ENCODE measurements at regions not wholly inside any gene's neighbourhood (a gene's known extent, or its start where the extent isn't known, plus 50 kb on each side); places are given as distances from the start of the nearest gene placed in this dataset.

DNA sequence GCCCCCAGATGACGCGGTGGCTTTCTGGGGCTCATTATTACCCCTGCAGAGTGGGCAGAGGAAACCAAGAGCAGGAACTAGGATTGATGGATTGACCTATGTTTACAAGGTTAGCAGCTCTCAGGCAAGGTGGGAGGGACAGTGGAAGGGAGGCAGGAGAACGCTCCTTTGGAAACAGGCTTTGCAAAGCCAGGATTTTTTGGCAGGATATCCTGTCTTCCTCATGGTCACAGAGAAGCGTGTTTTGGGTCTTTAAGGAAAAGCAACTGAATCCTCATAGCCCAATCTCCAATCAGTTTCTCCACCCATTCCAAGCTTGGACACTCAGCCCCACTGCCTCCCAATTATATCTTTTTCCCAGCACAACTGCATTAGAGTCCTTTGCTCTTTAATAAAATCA is 105.6 kb upstream of the SOD1 start:
- BruUV-seq (replicated peaks) = no TSS peak
- Histone ChIP-seq H4K20me1 (replicated peaks; ENCODE audit: control insufficient read depth, extremely low read depth, insufficient read depth, low read length) (no peaks in the 10 kb centered on the region), H3K4me2 (ENCODE audit: insufficient read depth, low read length) (no peak overlapping the region), H3K4me1 (ENCODE audit: control insufficient read depth, extremely low read depth, insufficient read depth, low read length) (peaks cover 7% of the 10 kb centered on the region), H2AFZ (ENCODE audit: low read depth, low read length) (no peak overlapping the region), H3K9ac (replicated peaks; ENCODE audit: extremely low read depth, insufficient read depth, low read length) (no peak overlapping the region), H3K36me3 (ENCODE audit: control insufficient read depth in 2 of 2, extremely low read depth in 1 of 2, insufficient read depth in 2 of 2, low read length in 2 of 2) (no peaks in the 10 kb centered on the region), H3K9me3 (replicated peaks; ENCODE audit: control insufficient read depth, insufficient read depth, low read length) (no peaks in the 10 kb centered on the region), H3K27me3 (ENCODE audit: control insufficient read depth in 2 of 2, insufficient read depth in 2 of 2, low read length in 2 of 2) (peaks cover 16 to 23% of the 10 kb centered on the region in 2 experiments), H3K9me1 (replicated peaks; ENCODE audit: control insufficient read depth, extremely low read depth, insufficient read depth, low read length) (no peaks in the 10 kb centered on the region), H3K4me3 (replicated peaks in 1 of 3; ENCODE audit: insufficient read depth in 1 of 3, low read depth in 1 of 3, low read length in 3 of 3) (no peak overlapping the region), H3K79me2 (ENCODE audit: control insufficient read depth, insufficient read depth, low read length) (no peaks in the 10 kb centered on the region), H3K27ac (ENCODE audit: insufficient read depth, low read depth, low read length) (no peak overlapping the region)
- no peak for TF ChIP-seq GATA2 (IDR thresholded peaks at IDR 0.05; ENCODE audit: insufficient read depth, insufficient read length, low read depth, low read length)
- FAIRE-seq (no peak), DNase-seq (ENCODE audit: low read depth, low spot score) (no peak)
- ChIA-PET POLR2A (no interaction called here), CTCF (interaction anchor here (1.4 kb wide), 1 partner anchor 27 kb away, joined by 4 read pairs; no protein-coding TSS in a partner anchor)
- intact Hi-C loops (cut with micrococcal nuclease) (no loop called here), dilution Hi-C loops (cut with MboI; ENCODE audit: extremely low pct_ligation_motif_present, low sequenced_read_pairs) (no loop called here)

DNA sequence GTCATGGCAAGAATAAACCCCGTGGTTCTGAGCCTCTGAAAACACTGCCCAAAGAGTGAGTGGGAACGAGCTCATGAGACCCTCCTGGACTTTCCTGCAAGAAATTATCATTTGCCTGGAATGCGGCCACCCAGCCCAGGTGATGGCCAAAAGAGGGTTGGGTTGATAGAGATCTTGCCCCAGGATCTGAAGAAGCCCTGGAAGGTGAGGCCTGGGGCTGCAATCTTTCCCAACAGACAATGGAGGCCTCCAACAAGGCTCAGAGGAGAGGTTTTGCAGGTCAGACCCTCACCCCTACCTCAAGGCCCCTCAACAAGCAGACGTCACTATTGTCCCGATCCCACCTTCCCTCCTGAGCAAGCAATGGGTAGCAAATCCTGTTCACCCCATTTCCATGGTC is 106.0 kb upstream of the SOD1 start:
- no peak overlapping the region for H3K4me2 ChIP-seq (ENCODE audit: insufficient read depth, low read length)
- H3K9ac ChIP-seq (replicated peaks; ENCODE audit: extremely low read depth, insufficient read depth, low read length) = no peak overlapping the region
- intact Hi-C loops (cut with micrococcal nuclease) = no loop called here
- no peaks in the 10 kb centered on the region for H4K20me1 ChIP-seq (replicated peaks; ENCODE audit: control insufficient read depth, extremely low read depth, insufficient read depth, low read length)
- no peaks in the 10 kb centered on the region for H3K36me3 ChIP-seq (ENCODE audit: control insufficient read depth in 2 of 2, extremely low read depth in 1 of 2, insufficient read depth in 2 of 2, low read length in 2 of 2)
- dilution Hi-C loops (cut with MboI; ENCODE audit: extremely low pct_ligation_motif_present, low sequenced_read_pairs) = no loop called here
- FAIRE-seq (no peak), DNase-seq (ENCODE audit: low read depth, low spot score) (no peak)
- TF ChIP-seq, protein P1, sequence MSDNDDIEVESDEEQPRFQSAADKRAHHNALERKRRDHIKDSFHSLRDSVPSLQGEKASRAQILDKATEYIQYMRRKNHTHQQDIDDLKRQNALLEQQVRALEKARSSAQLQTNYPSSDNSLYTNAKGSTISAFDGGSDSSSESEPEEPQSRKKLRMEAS (IDR thresholded peaks at IDR 0.05; ENCODE audit: insufficient read depth, insufficient read length) = no peak
- TF ChIP-seq POLR2AphosphoS5 (IDR thresholded peaks at IDR 0.05; ENCODE audit: insufficient read depth, low read depth, low read length) (no peak), EZH2 (IDR thresholded peaks at IDR 0.05; ENCODE audit: borderline replicate concordance, low read depth, low read length, severe bottlenecking) (no peak), FOS (IDR thresholded peaks at IDR 0.05; ENCODE audit: borderline replicate concordance, insufficient read depth, low read length) (no peak), JUN (IDR thresholded peaks at IDR 0.05; ENCODE audit: borderline replicate concordance, insufficient read depth, insufficient read length, low read depth) (no peak), MYC (IDR thresholded peaks at IDR 0.05; ENCODE audit: low read depth, low read length) (no peak), POLR2A (IDR thresholded peaks at IDR 0.05; ENCODE audit: low read depth, low read length) (no peak), GATA2 (IDR thresholded peaks at IDR 0.05; ENCODE audit: insufficient read depth, insufficient read length, low read depth, low read length) (no peak)
- TF ChIP-seq, protein P2, sequence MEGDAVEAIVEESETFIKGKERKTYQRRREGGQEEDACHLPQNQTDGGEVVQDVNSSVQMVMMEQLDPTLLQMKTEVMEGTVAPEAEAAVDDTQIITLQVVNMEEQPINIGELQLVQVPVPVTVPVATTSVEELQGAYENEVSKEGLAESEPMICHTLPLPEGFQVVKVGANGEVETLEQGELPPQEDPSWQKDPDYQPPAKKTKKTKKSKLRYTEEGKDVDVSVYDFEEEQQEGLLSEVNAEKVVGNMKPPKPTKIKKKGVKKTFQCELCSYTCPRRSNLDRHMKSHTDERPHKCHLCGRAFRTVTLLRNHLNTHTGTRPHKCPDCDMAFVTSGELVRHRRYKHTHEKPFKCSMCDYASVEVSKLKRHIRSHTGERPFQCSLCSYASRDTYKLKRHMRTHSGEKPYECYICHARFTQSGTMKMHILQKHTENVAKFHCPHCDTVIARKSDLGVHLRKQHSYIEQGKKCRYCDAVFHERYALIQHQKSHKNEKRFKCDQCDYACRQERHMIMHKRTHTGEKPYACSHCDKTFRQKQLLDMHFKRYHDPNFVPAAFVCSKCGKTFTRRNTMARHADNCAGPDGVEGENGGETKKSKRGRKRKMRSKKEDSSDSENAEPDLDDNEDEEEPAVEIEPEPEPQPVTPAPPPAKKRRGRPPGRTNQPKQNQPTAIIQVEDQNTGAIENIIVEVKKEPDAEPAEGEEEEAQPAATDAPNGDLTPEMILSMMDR (IDR thresholded peaks at IDR 0.05; ENCODE audit: extremely low read depth in 1 of 2, insufficient read depth in 1 of 2, low read depth in 1 of 2, low read length in 2 of 2) = no peak
- ChIA-PET POLR2A (no interaction called here), CTCF (no interaction called here)
- H3K27ac ChIP-seq (ENCODE audit: insufficient read depth, low read depth, low read length) = no peak overlapping the region
- H3K4me3 ChIP-seq (replicated peaks in 1 of 3; ENCODE audit: insufficient read depth in 1 of 3, low read depth in 1 of 3, low read length in 3 of 3) = no peak overlapping the region
- peaks cover 15 to 22% of the 10 kb centered on the region in 2 experiments for H3K27me3 ChIP-seq (ENCODE audit: control insufficient read depth in 2 of 2, insufficient read depth in 2 of 2, low read length in 2 of 2)
- H3K9me3 ChIP-seq (replicated peaks; ENCODE audit: control insufficient read depth, insufficient read depth, low read length) = no peaks in the 10 kb centered on the region
- no TSS peak for BruUV-seq (replicated peaks)
- H2AFZ ChIP-seq (ENCODE audit: low read depth, low read length) = no peak overlapping the region
- peaks cover 6% of the 10 kb centered on the region for H3K4me1 ChIP-seq (ENCODE audit: control insufficient read depth, extremely low read depth, insufficient read depth, low read length)
- H3K79me2 ChIP-seq (ENCODE audit: control insufficient read depth, insufficient read depth, low read length) = no peaks in the 10 kb centered on the region
- no peaks in the 10 kb centered on the region for H3K9me1 ChIP-seq (replicated peaks; ENCODE audit: control insufficient read depth, extremely low read depth, insufficient read depth, low read length)
